AG04449 (cell line): ENCODE measurements at regions not wholly inside any gene's neighbourhood (a gene's known extent, or its start where the extent isn't known, plus 50 kb on each side); places are given as distances from the start of the nearest gene placed in this dataset.

Experiments
- CTCF ChIA-PET: fragments of 350-600 bp; formaldehyde crosslinking; extraction: SDS; loops from one replicate; lab custom pipeline; 2021; ENCODE audit warnings: antibody characterized with exemption; lab: Yijun Ruan, JAX
- POLR2A ChIA-PET: fragments of 400-600, 350-600 bp; formaldehyde crosslinking; extraction: SDS; loops from one replicate; lab custom pipeline; 2020; ENCODE audit warnings: antibody characterized with exemption, inconsistent platforms; lab: Yijun Ruan, JAX
- DNase-seq: peaks from one replicate; pipeline ENCODE4 v3.0.0-alpha.2; 2010; ENCODE audit warnings: low read depth, low spot score
- H3K4me3 ChIP-seq: 2 replicates; pipeline ENCODE4 v1.5.1; 2011; ENCODE audit warnings: low read depth, mild to moderate bottlenecking, control low read depth, low read length
- TF ChIP-seq, protein P1 (sequence below): IDR thresholded peaks from one replicate; pipeline ENCODE4 v1.5.1; 2011; ENCODE audit warnings: mild to moderate bottlenecking, moderate library complexity, low read length, control low read depth, inconsistent platforms; ENCODE audit not compliant: insufficient read depth; ENCODE audit errors: missing control alignments

DNA sequence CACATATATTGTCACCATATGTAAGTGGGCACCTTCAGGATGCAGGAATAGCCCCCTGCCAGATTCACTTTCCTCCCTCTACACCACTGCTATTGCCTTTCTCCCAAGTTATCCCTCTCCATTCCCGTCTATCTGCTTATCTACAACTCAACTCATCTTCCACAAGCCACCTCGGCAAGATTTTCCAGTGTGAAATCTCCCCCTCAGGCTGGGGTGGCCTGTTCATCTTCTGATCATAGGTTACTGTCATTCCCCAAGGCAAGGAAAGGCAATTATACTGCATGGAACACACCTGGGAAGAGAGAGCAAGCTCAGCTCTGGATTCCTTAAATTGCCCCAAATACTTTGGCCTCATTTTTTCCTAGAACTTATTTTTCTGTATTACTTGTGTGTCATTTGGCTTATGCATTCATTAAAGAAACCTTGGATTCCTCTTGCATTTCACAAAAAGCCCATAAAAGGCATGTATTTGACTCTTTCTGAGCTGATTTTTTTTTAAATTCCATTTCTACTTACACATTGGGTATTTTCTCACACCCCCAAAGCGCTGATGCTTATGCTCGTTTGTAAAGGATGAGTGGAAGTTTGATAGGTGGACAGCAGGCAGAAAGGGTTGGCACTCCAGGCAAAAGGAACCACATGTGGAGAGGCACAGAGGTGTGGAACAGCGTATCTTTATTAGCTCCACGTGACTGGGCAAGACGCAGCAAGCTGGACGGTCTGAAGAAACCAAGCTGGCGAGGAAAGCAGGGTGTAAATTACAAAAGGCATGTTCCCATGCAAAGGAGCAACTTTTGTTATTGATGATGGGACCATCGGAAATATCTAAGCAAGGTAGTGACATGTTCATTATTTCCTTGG, 169.7 kb upstream of the RAB4A start:
- POLR2A ChIA-PET = no interaction called here
- DNase-seq = no peak
- CTCF ChIA-PET = no interaction called here
- H3K4me3 ChIP-seq = no peak overlapping the region
- TF ChIP-seq, protein P1, sequence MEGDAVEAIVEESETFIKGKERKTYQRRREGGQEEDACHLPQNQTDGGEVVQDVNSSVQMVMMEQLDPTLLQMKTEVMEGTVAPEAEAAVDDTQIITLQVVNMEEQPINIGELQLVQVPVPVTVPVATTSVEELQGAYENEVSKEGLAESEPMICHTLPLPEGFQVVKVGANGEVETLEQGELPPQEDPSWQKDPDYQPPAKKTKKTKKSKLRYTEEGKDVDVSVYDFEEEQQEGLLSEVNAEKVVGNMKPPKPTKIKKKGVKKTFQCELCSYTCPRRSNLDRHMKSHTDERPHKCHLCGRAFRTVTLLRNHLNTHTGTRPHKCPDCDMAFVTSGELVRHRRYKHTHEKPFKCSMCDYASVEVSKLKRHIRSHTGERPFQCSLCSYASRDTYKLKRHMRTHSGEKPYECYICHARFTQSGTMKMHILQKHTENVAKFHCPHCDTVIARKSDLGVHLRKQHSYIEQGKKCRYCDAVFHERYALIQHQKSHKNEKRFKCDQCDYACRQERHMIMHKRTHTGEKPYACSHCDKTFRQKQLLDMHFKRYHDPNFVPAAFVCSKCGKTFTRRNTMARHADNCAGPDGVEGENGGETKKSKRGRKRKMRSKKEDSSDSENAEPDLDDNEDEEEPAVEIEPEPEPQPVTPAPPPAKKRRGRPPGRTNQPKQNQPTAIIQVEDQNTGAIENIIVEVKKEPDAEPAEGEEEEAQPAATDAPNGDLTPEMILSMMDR = no peak

DNA sequence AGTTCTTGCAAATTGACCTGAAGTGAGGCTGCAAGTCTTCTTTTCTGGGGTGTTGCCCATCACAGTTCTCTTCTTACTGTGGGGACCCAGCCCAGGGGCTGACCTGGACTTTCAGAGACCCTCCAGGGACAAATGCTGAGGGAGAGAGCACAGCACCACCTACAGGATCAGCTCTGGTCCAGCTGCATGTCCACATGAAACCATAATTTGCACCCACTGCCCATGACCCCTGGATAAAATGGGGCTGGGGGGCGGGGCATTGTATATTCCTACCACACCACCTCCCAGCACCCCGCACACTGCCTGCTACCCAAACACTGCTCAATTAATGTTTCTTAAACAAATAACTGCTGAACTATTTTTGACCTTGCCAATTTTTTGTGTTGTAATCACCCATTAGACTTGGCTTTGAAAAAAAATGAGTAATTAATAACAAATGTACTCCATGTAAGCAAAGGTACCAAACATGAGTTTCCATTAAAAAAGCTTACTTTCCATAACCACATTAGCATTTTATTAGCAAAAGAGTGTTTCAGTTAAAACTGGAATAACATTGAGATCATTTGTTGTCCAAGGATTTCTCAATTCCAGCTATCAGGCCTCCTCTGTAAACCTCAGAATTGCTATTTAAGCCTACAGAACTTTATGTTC, 168.0 kb upstream of the RAB4A start:
- POLR2A ChIA-PET = no interaction called here
- DNase-seq = no peak
- no peak overlapping the region for H3K4me3 ChIP-seq
- TF ChIP-seq, protein P1 = no peak
- CTCF ChIA-PET = no interaction called here

DNA sequence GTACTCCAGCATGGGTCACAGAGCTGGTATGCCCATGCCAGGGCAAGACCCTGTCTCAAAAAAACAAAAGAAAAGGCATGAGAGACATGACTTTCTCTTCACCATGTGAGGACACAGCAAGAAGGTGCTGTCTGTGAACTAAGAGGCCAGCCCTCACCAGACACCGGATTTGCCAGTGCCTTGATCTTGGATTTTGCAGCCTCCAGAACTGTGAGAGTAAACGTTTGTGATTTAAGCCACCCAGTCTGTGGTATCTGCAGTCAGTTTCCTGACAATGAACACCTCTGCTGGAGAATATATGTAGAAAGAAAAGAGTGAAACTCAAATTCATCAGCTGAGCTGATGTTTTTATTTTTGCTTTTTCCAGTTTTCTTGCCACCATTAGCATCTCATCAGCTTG, 166.3 kb upstream of the RAB4A start:
- ChIA-PET CTCF (interaction anchor here (1.2 kb wide), 1 partner anchor 123 kb away, joined by 4 read pairs; no protein-coding TSS in a partner anchor), POLR2A (no interaction called here)
- TF ChIP-seq, protein P1 = no peak
- no peak overlapping the region for H3K4me3 ChIP-seq
- DNase-seq = no peak

DNA sequence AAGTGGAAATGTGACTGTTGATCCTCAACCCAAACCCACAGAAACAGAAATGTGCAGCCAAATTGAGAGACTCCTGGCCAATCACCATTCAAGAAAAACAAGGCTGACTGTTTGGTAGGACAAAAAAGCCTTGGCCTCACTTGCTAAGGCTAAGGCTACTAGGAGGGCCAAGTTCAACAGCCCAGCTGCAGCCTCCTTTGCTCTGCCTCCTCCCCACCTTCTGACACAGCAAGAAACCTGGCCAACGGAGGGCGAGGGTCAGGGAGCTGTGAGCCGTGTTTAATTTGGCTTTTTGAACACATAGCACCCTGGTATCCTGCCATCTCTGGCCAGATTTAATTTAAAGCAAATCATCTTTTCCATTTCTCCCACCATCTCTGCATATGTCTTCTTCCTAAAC, 165.8 kb upstream of the RAB4A start:
- H3K4me3 ChIP-seq = no peak overlapping the region
- ChIA-PET CTCF (interaction anchor here (1.2 kb wide), 1 partner anchor 122 kb away, joined by 4 read pairs; no protein-coding TSS in a partner anchor), POLR2A (no interaction called here)
- no peak for DNase-seq
- TF ChIP-seq, protein P1 = no peak

DNA sequence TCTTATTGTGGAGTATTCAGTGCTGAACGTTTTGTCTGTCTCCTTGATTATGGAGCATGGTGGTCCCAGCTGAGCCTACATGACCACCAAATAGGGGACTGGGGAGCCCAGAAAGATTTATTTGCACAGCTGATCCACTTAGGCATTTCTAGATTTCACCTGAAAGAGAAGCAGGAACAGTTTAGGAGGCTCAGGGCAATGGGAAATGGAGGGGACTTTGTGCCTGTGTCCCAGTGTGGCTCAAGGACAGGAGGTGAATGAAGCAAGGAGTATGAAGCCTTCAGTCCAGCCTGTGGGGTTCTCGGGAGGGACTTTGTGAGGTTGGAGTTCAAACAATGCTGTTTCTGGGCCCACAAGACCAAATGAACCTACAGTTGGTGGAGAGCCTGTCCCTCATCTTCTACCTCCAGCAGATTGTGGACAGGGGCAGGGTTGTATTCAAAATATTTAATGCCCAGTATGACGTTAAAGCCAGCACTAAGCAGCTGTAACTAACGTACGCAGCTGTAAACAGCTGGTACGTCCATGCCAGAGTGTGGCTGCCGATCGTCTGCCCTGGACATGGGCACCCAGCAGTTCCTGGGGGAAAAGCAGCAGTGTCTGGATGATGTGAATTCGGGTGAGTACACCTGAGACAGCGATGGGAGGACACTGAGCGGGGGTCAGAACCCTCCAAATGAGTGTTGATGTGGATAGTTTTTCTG, 164.9 kb upstream of the RAB4A start:
- ChIA-PET POLR2A (no interaction called here), CTCF (interaction anchor here (0.7 kb wide), 1 partner anchor 116 kb away, joined by 3 read pairs; no protein-coding TSS in a partner anchor)
- no peak overlapping the region for H3K4me3 ChIP-seq
- TF ChIP-seq, protein P1 = no peak
- DNase-seq = no peak
